ENCODE measurements at regions not wholly inside any gene's neighbourhood (a gene's known extent, or its start where the extent isn't known, plus 50 kb on each side); places are given as distances from the start of the nearest gene placed in this dataset.

DNA sequence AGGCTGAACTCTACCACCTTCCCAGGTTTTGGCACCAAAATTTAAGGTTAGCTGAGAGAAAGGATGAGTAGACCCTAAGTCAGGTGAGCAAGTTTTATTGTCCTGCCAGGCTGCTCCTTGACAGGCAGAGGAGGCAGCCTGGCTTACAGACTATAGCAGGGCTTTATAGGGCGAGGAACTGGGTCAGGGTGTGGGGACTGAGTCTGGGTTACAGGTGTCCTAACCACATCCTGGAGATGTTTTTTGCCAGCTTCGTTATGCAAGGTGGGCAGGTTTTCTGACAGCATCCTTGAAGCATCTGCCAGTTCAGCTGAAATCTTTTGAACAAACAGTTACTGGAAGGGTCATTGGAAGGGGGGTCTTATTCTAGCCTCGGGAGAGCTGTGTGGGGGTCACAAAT, 905.7 kb upstream of the SLITRK5 start:
- ChIA-PET POLR2A (no interaction called here), CTCF (no interaction called here)
- no peak for DNase-seq (ENCODE audit: extremely low spot score)
- no peak for TF ChIP-seq FOXA1 (IDR thresholded peaks at IDR 0.05)
- no peak for TF ChIP-seq CTBP1 (IDR thresholded peaks at IDR 0.05; ENCODE audit: borderline replicate concordance)
- TF ChIP-seq TARDBP (IDR thresholded peaks at IDR 0.05) = no peak
- no peak for TF ChIP-seq SP1 (IDR thresholded peaks at IDR 0.05)
- no peak for TF ChIP-seq L3MBTL2 (conservative IDR thresholded peaks at IDR 0.05)
- TF ChIP-seq ELF4 (IDR thresholded peaks at IDR 0.05) = no peak
- TF ChIP-seq LEF1 (IDR thresholded peaks at IDR 0.05; ENCODE audit: borderline replicate concordance) = no peak
- TF ChIP-seq FOXK2 (IDR thresholded peaks at IDR 0.05) = no peak
- TF ChIP-seq NFRKB (IDR thresholded peaks at IDR 0.05) = no peak
- no peak for TF ChIP-seq SUZ12 (IDR thresholded peaks at IDR 0.05)
- TF ChIP-seq ZNF384 (IDR thresholded peaks at IDR 0.05) = no peak
- TF ChIP-seq, protein P1, sequence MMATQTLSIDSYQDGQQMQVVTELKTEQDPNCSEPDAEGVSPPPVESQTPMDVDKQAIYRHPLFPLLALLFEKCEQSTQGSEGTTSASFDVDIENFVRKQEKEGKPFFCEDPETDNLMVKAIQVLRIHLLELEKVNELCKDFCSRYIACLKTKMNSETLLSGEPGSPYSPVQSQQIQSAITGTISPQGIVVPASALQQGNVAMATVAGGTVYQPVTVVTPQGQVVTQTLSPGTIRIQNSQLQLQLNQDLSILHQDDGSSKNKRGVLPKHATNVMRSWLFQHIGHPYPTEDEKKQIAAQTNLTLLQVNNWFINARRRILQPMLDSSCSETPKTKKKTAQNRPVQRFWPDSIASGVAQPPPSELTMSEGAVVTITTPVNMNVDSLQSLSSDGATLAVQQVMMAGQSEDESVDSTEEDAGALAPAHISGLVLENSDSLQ (IDR thresholded peaks at IDR 0.05) = no peak
- no peak for TF ChIP-seq ARNT (IDR thresholded peaks at IDR 0.05)

DNA sequence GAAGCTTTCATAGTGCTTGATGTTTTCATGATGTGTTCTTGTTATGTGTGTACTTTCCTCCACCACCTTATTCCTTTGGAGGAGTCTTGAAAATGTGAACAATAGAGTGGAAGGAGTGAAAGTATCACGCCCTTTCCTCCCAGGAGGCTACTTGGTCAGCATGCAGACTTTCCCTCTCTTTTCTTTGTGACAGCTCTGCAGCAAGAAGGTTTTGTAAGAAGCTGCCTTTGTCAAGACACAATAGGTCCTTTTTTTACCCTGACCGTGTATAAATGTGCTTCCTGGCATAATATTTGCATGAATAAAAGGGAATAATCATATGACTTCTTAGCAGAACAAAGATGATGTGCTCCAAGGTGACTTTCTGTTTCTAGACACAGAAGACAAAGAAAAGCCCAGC, 882.6 kb upstream of the SLITRK5 start:
- TF ChIP-seq LEF1 (IDR thresholded peaks at IDR 0.05; ENCODE audit: borderline replicate concordance) = no peak
- no peak for TF ChIP-seq TARDBP (IDR thresholded peaks at IDR 0.05)
- TF ChIP-seq FOXM1 (IDR thresholded peaks at IDR 0.05; ENCODE audit: borderline replicate concordance) = no peak
- TF ChIP-seq, protein P1 (IDR thresholded peaks at IDR 0.05) = no peak
- TF ChIP-seq BHLHE40 (IDR thresholded peaks at IDR 0.05; ENCODE audit: borderline replicate concordance) = no peak
- TF ChIP-seq FOXA1 (IDR thresholded peaks at IDR 0.05) = no peak
- no peak for TF ChIP-seq HDGF (IDR thresholded peaks at IDR 0.05; ENCODE audit: borderline replicate concordance)
- no peak for TF ChIP-seq SUZ12 (IDR thresholded peaks at IDR 0.05)
- TF ChIP-seq NFRKB (IDR thresholded peaks at IDR 0.05) = no peak
- no peak for TF ChIP-seq ZNF384 (IDR thresholded peaks at IDR 0.05)
- no peak for TF ChIP-seq CTBP1 (IDR thresholded peaks at IDR 0.05; ENCODE audit: borderline replicate concordance)
- no peak for TF ChIP-seq ARNT (IDR thresholded peaks at IDR 0.05)
- no peak for TF ChIP-seq ELF4 (IDR thresholded peaks at IDR 0.05)
- no peak for TF ChIP-seq SP1 (IDR thresholded peaks at IDR 0.05)
- TF ChIP-seq FOXK2 (IDR thresholded peaks at IDR 0.05) = no peak
- no peak for TF ChIP-seq L3MBTL2 (conservative IDR thresholded peaks at IDR 0.05)
- ChIA-PET CTCF (no interaction called here), POLR2A (no interaction called here)
- DNase-seq (ENCODE audit: extremely low spot score) = no peak

DNA sequence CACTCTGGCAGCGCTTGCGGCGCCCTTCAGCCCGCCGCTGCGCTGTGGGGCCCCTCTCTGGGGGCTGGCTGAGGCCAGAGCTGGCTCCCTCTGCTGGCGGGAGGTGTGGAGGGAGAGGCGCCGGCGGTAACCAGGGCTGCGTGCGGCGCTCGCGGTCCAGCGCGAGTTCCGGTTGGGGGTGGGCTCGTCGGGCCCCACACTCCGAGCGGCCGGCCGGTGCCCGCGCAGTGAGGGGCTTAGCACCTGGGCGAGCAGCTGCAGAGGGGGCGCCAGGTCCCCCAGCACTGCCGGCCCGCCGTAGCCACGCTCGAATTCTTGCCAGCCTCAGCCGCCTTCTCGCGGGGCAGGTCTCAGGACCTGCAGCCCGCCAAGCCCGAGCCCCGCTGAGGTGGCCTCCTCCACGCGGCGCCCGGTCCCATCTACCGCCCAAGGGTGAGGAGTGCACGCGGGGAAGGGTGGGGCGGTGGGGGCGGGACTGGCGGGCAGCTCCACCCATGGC, 879.0 kb upstream of the SLITRK5 start:
- CTCF ChIA-PET = no interaction called here

DNA sequence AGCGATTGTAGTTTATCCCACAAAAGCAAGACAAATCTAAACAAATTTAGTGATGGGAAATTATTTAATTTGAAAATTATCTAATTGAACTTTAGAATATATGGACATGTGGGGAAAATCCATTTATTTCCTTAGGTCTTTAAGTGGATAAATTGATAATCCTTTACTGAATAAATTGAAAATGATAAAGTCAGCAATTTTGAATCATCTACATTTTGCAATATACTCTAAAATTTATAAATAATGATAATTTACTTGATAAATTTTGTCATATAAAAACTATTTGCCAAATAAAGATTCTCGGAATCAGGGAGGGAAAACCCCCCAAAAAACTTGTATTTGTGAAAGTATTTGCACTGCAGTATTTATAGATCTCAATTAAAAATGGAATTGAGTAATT, 875.3 kb upstream of the SLITRK5 start:
- POLR2A ChIA-PET = no interaction called here
- CTCF ChIA-PET = no interaction called here
- TF ChIP-seq, protein P1 (IDR thresholded peaks at IDR 0.05) = no peak
- TF ChIP-seq FOXA1 (IDR thresholded peaks at IDR 0.05) = no peak
- TF ChIP-seq ARNT (IDR thresholded peaks at IDR 0.05) = no peak
- TF ChIP-seq LEF1 (IDR thresholded peaks at IDR 0.05; ENCODE audit: borderline replicate concordance) = no peak
- no peak for TF ChIP-seq FOXM1 (IDR thresholded peaks at IDR 0.05; ENCODE audit: borderline replicate concordance)
- TF ChIP-seq CTBP1 (IDR thresholded peaks at IDR 0.05; ENCODE audit: borderline replicate concordance) = no peak
- no peak for DNase-seq (ENCODE audit: extremely low spot score)

More for the DNA sequence above, 879.0 kb upstream of the SLITRK5 start:
- no peak for DNase-seq (ENCODE audit: extremely low spot score)
- POLR2A ChIA-PET = no interaction called here
- TF ChIP-seq NFRKB (IDR thresholded peaks at IDR 0.05) = no peak

DNA sequence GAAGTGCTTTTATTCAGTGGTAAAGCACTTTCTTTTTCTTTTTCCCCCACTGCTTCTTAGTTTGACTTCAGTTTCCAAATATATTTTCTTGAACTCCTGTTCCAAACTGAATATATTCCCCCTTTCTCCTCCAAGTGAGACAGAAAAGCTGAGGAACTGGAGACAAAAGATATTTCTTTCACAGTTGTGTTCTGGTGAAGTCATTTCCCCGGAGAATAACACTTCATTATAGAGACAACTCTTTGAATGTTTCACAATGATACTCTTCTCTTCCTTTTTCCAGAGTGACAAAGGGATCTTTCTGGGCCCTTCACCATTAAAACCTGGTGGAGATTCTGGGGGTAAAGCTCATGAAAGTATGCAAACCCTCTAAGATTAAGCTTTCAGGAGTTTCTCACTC, 860.8 kb upstream of the SLITRK5 start:
- POLR2A ChIA-PET = no interaction called here
- TF ChIP-seq FOXK2 (IDR thresholded peaks at IDR 0.05) (no peak), NFRKB (IDR thresholded peaks at IDR 0.05) (no peak), FOXA1 (IDR thresholded peaks at IDR 0.05) (no peak), LEF1 (IDR thresholded peaks at IDR 0.05; ENCODE audit: borderline replicate concordance) (no peak), TARDBP (IDR thresholded peaks at IDR 0.05) (no peak), ARNT (IDR thresholded peaks at IDR 0.05) (no peak), SUZ12 (IDR thresholded peaks at IDR 0.05) (no peak), ELF4 (IDR thresholded peaks at IDR 0.05) (no peak), L3MBTL2 (conservative IDR thresholded peaks at IDR 0.05) (no peak), ZNF384 (IDR thresholded peaks at IDR 0.05) (no peak)
- TF ChIP-seq, protein P1 (IDR thresholded peaks at IDR 0.05) = no peak
- DNase-seq (ENCODE audit: extremely low spot score) = no peak
- CTCF ChIA-PET = no interaction called here

DNA sequence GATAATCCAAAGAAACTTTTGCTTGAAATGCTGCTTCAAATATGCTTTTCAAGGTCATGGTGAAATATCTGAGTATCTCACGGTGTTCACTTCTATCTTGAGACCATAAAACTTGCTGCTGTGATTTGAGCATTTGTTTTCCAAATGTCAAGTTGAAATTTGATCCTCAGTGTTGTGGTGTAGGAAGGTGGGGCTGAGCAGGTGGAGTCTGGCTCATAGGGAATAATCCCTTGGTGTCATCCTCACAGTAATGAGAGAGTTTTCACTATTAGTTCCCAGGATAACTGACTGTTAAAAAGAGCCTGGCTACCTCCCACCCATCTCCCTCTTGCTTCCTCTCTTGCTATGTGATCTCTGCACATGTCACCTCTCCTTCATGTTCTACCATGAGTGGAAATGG, 858.0 kb upstream of the SLITRK5 start:
- ChIA-PET CTCF (no interaction called here), POLR2A (no interaction called here)
- no peak for TF ChIP-seq ZNF384 (IDR thresholded peaks at IDR 0.05)
- no peak for TF ChIP-seq SP1 (IDR thresholded peaks at IDR 0.05)
- no peak for TF ChIP-seq NFRKB (IDR thresholded peaks at IDR 0.05)
- no peak for TF ChIP-seq LEF1 (IDR thresholded peaks at IDR 0.05; ENCODE audit: borderline replicate concordance)
- TF ChIP-seq, protein P1 (IDR thresholded peaks at IDR 0.05) = no peak
- TF ChIP-seq L3MBTL2 (conservative IDR thresholded peaks at IDR 0.05) = no peak
- no peak for TF ChIP-seq FOXK2 (IDR thresholded peaks at IDR 0.05)
- no peak for TF ChIP-seq ELF4 (IDR thresholded peaks at IDR 0.05)
- DNase-seq (ENCODE audit: extremely low spot score) = no peak
